GM12892 (cell line): ENCODE measurements at regions not wholly inside any gene's neighbourhood (a gene's known extent, or its start where the extent isn't known, plus 50 kb on each side); places are given as distances from the start of the nearest gene placed in this dataset.

ENCODE experiments used
- DNase-seq: peaks from one replicate; pipeline ENCODE4 v3.0.0; 2011; ENCODE audit not compliant: insufficient read length
- FAIRE-seq: peaks from 2 replicates; lab custom pipeline; 2011; peaks lifted over from hg19 to GRCh38; lab: Jason Lieb, UNC
- POLR2A ChIP-seq: IDR thresholded peaks from 2 replicates; pipeline ENCODE4 v1.6.1; 2011; ENCODE audit warnings: low read depth, low read length, control low read depth
- POLR2AphosphoS5 ChIP-seq: IDR thresholded peaks from 2 replicates; pipeline ENCODE4 v1.6.1; 2011; ENCODE audit warnings: low read depth, low read length, control low read depth
- TAF1 ChIP-seq: IDR thresholded peaks from 2 replicates; pipeline ENCODE4 v1.6.1; 2011; ENCODE audit warnings: low read depth, mild to moderate bottlenecking, control low read depth, low read length, borderline replicate concordance

GRCh38 chr7:49287653-49288052, 363.3 kb downstream of the CDC14C start:
- TF ChIP-seq POLR2AphosphoS5 (no peak), POLR2A (no peak), TAF1 (no peak)
- no peak for FAIRE-seq
- no peak for DNase-seq

- TF ChIP-seq POLR2AphosphoS5 (no peak), TAF1 (no peak), POLR2A (no peak)
- no peak for DNase-seq
- no peak for FAIRE-seq
Measured at GRCh38 chr7:49294611-49295010, 370.3 kb downstream of the CDC14C start.

GRCh38 chr7:49295146-49295545, 370.8 kb downstream of the CDC14C start:
- no peak for TF ChIP-seq POLR2AphosphoS5
- TF ChIP-seq POLR2A, result no peak
- no peak for TF ChIP-seq TAF1
- DNase-seq, result no peak
- no peak for FAIRE-seq

- DNase-seq, result no peak
- no peak for FAIRE-seq
- TF ChIP-seq POLR2A (no peak), POLR2AphosphoS5 (no peak), TAF1 (no peak)
Measured at GRCh38 chr7:49297958-49298357, 373.6 kb downstream of the CDC14C start.

GRCh38 chr7:49308787-49309186, 384.4 kb downstream of the CDC14C start:
- DNase-seq (no peak), FAIRE-seq (no peak)
- TF ChIP-seq POLR2A (no peak), POLR2AphosphoS5 (no peak), TAF1 (no peak)

- no peak for FAIRE-seq
- TF ChIP-seq POLR2AphosphoS5, result no peak
- TF ChIP-seq POLR2A, result no peak
- TF ChIP-seq TAF1, result no peak
- no peak for DNase-seq
Measured at GRCh38 chr7:49320083-49320482, 395.7 kb downstream of the CDC14C start.

GRCh38 chr7:49321843-49322242, 397.5 kb downstream of the CDC14C start:
- DNase-seq (no peak), FAIRE-seq (no peak)
- TF ChIP-seq POLR2A, result no peak
- TF ChIP-seq POLR2AphosphoS5, result no peak
- no peak for TF ChIP-seq TAF1

DNA sequence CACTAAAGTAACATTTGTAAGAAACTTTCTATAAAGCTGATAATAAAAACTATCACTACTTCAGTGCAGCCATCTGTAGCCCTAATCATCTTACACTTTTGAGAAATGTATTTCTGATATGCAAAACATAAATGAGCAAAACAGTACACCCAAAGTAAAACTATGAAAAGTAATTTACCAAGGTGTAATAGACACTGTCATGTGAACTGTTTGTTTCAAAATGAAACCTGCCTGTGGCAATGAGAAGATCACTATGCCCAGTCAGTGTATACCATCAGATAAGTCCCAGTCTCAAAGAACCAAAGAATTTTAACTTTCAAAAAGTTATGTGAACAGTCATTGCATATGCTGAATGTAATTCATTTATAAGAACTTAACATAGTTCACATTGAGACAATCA, 398.1 kb downstream of the CDC14C start:
- FAIRE-seq, result no peak

GRCh38 chr7:49324040-49324439, 399.7 kb downstream of the CDC14C start:
- FAIRE-seq (no peak), DNase-seq (no peak)

More for the DNA sequence above, 398.1 kb downstream of the CDC14C start:
- no peak for DNase-seq
- TF ChIP-seq POLR2A (no peak), POLR2AphosphoS5 (no peak), TAF1 (no peak)

GRCh38 chr7:49324707-49325106, 400.4 kb downstream of the CDC14C start:
- TF ChIP-seq POLR2AphosphoS5, result no peak
- TF ChIP-seq TAF1, result no peak
- TF ChIP-seq POLR2A, result no peak
- FAIRE-seq, result peak; percentile 53
- no peak for DNase-seq

More at GRCh38 chr7:49324040-49324439, 399.7 kb downstream of the CDC14C start:
- no peak for TF ChIP-seq POLR2A

- TF ChIP-seq TAF1 (no peak), POLR2A (no peak), POLR2AphosphoS5 (no peak)
- FAIRE-seq, result no peak
- no peak for DNase-seq
Measured at GRCh38 chr7:49325571-49325970, 401.2 kb downstream of the CDC14C start.

DNA sequence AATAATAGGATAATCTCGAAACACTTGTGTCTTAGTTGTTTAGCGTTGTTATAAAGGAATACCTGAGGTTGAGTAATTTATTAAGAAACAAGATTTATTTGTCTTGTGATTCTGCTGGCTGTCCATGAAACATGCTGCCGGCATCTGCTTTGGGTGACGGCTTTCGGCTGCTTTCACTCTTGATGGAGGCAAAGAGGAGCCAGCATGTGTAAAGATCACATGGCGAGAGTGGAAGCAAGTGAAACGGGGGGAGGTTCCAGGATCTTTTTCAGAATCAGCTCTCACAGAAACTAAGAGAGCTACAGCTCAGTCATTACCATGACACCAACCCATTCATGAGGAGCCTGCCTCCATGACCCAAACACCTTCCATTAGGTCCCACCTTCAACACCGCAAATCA, 402.8 kb downstream of the CDC14C start:
- TF ChIP-seq TAF1, result no peak
- TF ChIP-seq POLR2A, result no peak
- TF ChIP-seq POLR2AphosphoS5, result no peak
- FAIRE-seq, result no peak

More for the DNA sequence above, 402.8 kb downstream of the CDC14C start:
- no peak for DNase-seq
